Germinal center (tissue), 1 donor: ENCODE measurements at regions not wholly inside any gene's neighbourhood (a gene's known extent, or its start where the extent isn't known, plus 50 kb on each side); places are given as distances from the start of the nearest gene placed in this dataset.
"Not testable (repeated sequence)": the region's sequence is repeated elsewhere in the genome, so short reads cannot be mapped to it uniquely, and the experiment has no call there.

Experiments
- DNase-seq: peaks from one replicate; pipeline ENCODE4 v3.0.0; 2012; ENCODE audit warnings: mixed read lengths, low spot score

DNA sequence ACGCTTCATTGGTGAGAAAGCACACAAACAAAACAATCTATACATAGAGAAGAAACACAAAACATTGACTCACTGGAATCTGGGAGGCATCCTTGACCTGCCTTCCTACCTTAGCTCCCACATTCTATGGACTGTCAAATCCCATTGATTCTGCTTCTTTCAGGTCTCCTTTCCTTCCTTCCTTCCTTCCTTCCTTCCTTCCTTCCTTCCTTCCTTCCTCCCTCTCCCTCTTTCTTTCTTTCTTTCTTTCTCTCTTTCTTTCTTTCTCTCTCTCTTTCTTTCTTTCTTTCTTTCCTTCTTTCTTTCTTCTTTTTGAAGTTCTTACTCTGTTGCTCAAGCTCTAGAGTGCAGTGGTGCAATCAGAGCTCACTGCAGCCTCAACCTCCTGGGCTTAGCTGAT lies 108.0 kb upstream of the SGK1 start:
- not testable (repeated sequence) for DNase-seq

DNA sequence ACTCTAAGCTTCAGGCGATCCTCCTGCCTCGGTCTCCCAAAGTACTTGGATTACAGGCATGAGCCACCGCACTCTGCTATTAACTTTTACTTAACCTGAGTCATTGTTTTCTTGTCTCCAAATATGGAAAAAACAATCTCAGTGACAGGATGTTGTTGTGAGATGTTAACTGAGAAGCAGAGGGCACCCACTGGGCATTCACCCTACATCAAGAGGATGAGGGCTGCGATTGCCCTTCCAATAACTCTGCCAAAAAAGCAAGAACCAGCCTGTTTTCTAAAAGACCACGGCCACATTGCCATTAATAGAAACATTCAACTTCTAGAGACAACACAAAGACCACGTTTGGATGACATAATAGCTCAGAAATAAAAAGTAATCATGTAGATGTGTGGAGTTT lies 107.6 kb upstream of the SGK1 start:
- no peak for DNase-seq

DNA sequence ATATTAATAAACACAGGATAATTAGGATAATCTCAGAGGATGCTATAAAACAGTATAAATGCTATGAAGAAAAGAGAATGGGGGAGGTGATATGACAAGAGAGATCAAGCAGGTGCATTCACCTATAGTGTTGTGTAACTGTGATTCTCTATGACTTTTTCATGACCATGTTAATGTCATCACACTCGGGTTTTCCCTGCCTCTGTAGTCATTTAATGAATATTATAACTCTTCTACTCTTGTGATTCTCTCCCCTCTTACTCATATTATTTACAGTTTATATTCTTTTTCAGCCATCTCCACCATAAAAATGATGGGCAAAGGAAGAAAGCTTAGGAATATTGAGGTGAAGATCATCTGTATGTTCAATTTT lies 106.9 kb upstream of the SGK1 start:
- no peak for DNase-seq

DNA sequence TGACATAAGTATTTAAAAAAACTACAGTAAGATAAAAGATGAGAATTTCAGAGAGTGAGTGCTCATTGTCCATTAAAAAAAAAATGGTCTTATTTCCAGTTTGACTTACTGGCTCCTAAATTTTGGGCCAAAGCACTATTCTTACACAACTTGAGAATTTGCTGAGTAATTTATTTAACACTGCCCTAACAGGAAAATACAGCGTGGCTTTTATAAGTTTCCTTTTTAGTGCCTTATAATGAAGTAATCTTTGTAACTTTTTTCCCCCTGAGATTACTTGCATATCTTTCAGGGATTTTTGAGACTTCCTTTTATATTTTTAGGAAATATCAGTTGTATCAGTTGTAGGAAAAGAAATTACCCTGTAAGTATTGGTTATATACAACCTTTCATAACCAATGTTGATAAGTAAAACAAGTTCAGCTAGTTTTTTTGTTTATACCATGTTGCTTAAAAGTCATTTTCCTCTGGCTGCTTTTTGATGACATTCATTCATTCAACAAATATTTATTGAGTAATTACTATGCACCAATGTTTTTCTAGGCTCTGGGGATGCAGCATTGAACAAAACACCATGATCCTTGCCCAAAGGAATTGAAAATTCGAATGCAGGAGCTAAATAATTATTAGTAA lies 106.4 kb upstream of the SGK1 start:
- no peak for DNase-seq

DNA sequence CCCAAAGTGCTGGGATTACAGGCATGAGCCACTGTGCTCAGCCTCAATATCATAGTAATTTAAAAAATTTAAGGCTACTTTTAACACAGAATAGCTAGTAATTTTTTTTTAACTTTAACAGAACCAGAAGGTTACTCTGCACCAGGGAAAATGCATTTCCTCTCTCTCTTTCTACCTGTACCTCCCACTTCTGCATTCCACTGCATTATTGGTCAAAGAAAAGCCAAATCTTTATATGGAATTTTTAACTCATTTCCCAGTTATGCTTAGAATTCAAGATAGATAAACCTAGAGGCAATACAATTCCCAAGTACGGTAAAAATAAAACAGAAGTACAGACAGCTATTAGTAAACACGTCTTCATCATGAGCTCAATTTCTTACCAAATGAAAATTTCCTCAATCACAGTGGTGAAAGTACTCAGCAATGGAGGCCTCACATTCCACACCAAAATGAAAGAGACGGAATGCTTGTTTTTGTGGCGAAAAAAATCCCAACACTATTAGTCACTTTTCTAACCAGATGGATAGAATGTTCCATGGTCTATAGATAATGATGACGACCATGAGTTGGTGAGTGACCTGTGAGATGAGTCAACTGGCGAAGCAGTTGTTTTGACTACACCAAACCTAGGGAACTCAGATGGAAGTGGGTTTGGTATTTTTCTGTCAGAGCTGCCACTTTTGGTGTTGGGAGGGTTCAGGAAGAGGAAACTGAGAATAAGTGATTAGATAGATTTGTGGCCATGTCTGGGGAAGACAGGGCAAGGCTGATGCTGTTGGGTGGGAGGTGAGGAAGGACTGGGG lies 104.7 kb upstream of the SGK1 start:
- DNase-seq = no peak

DNA sequence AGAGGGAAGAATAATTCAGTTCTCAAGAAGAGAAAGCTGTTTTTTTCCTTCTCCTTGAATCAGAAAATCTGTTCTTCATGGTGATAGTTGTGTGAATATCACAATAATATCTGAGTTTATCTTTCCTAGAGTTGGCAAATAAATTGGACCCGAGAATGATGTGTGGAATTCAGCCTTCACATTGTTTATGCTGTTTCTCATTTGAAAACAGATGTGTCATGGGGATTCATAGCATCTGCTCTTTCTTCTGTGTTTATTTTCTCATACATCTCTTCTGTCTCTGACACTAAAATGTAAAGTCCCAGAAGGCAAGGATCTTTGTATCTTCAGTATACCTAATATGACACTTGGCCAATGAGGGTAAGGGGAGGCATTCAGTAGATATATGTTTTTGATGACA lies 103.6 kb upstream of the SGK1 start:
- no peak for DNase-seq

DNA sequence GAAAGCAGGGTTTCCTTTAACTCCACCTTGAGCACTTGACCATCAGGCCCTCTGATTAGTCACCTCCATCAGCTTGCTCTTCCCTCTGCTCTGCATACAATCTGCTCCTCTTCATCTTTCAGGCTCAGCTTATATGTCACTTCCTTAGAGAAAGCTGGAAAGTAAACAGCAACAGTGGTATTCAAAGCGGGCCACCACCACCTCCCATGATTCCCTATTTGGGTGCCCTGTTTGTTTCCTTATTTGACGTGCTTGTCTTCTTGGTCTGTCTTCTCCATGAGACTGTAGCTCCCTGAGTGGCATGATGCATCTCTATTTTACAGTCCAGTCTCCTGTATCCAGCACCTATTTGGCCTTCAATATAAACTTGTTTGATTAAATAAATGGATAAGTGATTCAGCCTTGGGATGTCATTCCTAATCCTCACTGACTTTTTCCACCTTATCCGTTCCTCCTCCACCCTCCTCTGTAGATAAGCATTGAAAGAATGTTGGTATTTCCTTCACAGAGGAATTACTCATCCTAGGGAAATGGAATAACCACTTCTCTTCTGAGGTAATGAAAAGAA lies 102.8 kb upstream of the SGK1 start:
- no peak for DNase-seq

DNA sequence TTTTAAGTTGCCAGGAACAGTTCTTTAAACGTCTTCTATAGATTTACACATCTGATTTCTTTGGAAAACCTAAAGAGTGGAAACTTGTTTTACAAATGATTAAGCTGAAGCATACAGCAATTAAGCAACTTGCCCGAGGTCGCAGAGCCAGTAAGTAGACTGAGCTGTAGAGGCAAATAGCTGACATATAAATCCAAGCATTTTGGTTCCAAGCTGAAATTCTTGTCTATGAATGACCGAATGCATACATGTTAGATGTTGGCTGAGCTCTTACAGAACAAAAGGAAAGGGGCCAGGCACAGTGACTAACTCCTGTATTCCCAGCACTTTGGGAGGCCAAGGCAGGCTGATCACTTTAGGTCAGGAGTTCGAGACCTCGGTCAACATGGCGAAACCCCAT lies 101.8 kb upstream of the SGK1 start:
- no peak for DNase-seq

DNA sequence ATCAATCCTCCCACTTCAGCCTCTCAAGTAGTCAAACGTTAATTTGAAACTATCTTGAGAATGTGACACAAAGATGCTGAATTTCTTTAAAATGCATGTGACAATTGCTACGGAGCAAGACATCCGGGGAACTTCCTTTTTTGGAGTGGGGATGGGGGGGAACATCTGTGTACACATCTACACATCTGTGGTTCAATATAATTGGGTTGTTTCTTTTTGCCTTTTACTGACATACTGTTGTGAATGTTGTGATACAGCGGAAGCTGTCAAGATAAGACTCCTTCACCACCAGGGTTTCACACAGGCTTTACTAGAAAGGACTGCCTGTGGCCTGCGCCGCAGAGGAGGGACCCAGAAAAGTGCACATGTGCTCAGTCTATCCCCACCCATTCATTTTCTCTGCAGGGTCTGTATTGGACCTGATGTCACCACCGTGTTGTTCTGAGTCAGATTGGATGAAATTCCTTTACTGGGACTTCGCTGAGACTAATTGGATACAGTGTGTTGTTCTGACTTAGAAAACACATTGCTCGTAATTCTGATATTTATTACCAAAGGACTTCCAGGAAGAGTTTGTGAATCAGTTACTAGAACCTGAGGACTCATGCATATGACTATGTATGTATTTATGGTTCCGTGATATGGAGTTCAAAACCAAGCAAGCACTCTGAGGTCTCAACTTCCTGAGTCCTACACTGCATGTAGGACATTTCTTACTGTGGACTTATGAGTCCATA lies 98.7 kb upstream of the SGK1 start:
- DNase-seq = no peak

DNA sequence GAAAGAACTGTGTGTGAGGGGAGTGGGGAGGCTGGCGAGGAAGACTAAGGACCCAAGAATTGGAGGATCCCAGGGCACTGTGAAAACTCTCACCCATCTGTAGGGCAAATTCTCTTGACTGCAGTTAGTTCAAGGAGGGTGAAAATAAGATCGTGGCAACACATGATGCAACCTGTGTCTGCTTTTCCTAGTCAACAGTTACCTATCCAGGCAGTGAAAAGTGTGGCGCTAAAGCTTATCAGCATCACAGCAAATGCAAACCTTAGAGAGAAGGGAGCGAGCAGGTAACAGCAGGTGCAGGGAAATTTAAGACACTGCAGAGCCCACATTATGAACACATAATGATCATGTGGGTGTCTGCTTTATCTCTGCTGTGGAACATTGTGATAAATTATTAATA lies 97.7 kb upstream of the SGK1 start:
- DNase-seq = no peak

DNA sequence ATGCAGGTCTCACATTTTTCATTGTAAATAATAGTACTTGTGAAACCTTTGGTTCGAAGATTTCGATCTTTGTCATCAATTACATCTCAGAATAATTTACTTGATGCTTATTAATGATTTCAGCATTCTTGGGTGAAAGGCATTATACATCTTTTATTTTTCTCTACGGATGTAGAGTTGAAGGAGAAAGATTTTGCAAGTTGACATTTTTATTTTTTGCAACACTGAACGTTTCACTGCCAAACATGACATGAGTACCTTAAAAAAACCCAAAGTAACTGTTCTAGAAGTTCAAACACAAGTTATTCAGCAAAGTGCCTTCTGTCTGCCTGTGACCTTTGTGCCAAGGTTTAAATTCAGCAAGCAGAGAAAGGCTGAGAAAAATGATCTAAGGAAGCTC lies 97.3 kb upstream of the SGK1 start:
- DNase-seq = no peak

DNA sequence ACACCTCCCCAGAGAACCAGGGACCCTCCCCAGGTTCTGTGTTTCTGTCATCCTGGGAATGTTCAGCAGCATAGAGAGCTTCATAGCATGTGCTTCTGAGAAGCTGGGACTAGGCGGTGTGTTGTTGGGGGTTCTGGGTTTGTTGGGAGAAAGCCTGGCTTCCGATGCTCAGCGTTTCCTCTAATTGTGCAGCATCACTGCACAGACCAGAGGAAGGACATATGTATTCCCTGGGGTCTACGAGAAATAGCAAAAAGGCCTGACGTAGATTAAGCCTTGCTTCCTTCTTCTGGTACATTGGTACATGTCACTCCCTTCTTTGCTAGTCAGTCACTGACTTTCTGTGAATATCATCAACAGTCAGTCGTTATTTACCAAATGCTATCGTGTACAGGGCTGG lies 96.9 kb upstream of the SGK1 start:
- DNase-seq = peak; percentile 53

DNA sequence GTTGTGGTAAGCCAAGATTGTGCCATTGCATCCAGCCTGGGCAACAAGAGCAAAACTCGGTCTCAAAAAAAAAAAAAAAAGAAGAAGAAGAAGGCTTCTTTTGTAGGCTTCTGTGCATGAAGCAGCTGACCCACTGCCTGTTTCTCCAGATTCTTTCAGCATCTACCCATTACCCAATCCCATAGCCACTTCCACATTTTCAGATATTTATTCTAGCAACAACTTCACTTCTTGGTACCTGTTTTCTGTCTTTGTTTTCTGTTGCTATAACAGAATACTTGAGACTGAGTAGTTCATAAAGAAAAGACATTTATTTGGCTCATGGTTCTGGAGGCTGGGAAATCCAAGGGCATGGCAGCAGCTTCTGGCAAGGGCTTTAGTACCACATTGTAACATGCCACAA lies 95.3 kb upstream of the SGK1 start:
- DNase-seq = no peak

DNA sequence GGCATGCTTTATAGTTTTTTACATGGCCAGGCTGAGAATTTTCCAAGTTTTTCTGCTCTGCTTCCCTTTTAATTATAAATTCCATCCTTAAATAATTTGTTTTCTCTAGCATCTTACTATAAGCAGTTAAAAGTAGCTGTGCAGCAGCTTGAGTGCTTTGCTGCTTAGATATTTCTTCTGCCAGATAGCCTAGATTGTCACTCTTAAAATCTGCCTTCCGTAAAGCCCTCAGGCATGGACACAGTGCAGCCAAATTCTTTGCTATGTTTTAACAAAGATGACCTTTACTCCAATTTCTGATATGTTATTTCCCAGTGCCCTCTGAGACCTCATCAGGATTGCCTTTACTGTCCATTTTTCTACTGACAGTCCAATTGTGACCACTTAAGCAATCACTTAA lies 92.6 kb upstream of the SGK1 start:
- DNase-seq = no peak

DNA sequence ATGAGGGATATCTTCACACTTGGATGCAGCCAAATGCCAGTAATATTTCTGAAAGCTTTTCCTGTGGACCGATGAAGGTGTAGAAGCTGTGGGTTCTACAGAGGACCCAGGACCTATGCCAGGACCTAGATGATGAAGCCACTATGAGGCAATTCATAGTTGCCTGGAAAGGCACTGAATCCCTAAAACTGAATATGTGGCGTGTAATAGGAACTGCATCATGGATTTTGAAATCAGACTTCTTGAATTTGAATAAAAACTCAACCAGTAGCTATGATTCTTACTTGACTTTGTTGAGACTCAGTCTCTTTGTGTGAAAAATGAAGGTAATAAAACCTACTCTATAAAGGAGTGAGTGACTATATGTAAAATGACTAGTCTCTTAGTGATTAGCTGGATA lies 89.9 kb upstream of the SGK1 start:
- DNase-seq = no peak

DNA sequence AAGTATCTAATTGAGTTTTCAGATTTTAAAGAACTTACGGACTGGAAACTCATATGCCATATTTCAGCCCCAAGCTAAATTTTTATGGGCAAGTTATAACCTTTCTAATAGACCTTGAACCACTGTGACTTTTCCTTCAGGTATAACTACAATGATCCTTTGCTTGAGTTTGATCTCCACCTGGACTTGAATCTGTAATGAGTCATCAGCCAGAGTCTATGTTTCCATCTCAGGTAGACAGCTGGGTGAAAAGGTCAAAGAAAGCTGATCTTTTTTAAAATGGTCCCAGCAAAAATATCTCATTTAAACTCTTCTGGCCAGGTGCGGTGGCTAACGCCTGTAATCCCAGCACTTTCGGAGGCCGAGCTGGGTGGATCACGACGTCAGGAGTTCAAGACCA lies 88.4 kb upstream of the SGK1 start:
- DNase-seq = no peak

DNA sequence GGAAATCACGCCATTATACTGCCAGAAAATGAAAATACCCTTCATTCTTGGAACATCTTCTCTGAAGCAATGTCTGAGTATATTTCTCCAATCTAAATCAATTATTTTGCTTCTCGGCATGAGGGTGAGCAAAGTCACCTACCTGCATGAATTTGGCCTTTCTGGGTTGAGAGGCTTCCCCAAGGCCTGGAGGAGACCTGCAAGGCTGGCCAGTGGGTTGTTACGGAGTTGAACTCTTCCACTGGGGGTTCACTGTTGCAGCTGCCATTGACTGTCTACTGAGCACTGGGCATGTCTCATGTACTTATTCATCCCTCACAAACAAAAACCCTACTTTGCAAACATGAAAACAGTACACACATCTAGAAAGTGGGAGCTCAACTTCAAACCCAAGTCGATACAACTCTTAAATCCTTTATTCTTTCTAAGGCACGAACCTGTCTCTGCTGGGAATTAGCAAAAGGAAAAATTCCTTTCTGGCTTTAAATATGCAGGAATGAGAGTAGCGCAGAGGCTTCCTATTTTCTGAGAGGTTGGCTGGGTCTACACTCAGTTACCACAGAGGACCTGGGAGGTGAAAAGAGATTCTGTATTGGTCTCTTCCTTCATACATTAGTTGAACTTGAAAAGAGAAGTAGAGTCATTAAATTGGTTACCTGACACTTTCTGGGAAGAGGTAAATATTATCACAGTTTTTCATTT lies 87.6 kb upstream of the SGK1 start:
- no peak for DNase-seq

DNA sequence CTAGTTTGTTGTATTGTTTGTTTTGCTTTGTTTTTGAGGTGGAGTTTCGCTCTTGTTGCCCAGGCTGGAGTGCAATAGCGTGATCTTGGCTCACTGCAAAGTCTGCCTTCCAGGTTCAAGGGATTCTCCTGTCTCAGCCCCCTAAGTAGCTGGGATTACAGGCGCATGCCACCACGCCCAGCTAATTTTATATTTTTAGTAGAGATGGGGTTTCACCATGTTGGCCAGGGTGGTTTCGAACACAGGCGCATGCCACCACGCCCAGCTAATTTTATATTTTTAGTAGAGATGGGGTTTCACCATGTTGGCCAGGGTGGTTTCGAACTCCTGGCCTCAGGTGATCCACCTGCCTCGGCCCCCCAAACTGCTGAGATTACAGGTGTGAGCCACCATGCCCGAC lies 85.4 kb upstream of the SGK1 start:
- not testable (repeated sequence) for DNase-seq

DNA sequence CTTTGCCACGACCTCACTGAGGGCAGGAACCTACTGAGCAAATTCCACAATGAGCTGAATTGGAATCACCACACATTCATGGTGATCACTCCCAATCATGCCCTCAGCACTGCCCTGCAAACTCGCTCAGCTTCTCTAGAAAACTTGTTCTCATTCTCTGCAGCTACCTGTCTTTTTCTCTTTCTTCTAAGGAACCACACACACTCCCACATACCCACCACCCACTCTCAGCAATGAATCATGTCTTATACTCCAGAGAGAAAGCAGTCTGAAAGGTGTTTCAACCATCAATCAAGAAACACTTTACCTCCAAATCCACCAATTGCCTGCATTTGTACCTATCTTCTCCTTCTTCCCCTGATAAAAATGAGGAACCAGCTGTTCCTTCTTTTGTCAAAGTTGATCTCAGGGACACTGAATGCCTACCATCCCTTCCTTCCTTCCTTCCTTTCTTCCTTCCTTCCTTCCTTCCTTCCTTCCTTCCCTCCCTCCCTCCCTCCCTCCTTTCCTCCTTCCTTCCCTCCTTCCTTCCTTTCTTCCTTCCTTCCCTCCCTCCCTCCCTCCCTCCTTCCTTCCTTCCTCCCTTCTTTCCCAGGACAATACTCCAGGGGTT lies 84.6 kb upstream of the SGK1 start:
- DNase-seq = no peak

DNA sequence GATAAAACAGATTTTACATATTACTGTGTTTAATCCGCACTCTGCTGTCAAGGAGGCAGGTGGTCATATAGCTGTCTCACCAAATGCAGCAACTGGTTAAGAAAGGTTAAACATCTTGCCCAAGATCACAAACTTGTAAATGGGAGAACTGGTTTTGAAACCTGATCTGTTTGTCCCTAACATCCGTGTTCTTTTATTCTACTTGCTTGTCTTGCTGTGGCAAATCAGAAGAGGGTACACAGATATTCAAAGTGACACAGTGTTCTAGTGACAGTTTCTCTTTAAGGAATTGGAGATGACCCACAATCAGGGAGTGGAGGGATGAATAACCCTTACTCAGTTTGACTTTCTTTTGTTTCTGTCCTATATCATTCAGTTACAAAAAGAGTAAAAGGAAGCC lies 83.0 kb upstream of the SGK1 start:
- DNase-seq = no peak

DNA sequence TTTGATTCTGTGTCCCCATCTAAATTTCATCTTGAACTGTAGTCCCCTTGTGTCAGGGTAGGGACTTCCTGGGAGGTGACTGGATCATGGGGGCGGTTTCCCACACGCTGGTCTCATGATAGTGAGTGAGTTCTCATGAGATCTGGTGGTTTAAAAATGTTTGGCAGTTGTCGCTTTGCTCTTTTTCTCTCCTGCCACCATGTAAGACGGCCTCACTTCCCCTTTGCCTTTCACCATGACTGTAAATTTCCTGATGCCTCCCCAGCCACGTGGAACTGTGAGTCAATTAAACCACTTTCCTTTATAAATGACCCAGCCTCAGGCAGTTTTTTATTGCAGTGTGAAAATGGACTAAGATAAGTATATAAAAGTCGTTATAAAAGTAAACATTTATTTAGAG lies 80.5 kb upstream of the SGK1 start:
- DNase-seq = no peak

DNA sequence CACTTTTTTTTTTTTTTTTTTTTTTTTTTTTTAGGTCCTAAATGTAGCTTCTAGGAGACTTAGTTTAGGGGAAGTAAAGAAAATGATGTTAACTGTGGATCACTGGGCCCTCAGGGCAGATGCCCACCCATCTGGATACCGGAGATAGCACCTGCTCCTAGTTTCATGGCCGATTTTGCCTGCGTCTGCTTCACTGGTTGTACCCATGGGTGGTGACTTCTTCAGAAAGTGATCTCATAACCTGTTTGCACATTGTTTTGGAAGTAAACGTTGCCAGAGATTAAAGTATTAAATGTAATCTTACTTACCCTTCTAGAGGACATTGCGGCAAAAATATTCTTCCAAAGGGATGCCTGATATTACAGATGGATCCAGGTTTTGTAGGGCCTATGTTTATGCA lies 79.8 kb upstream of the SGK1 start:
- DNase-seq = no peak
